ENCODE measurements at regions not wholly inside any gene's neighbourhood (a gene's known extent, or its start where the extent isn't known, plus 50 kb on each side); places are given as distances from the start of the nearest gene placed in this dataset.

DNA sequence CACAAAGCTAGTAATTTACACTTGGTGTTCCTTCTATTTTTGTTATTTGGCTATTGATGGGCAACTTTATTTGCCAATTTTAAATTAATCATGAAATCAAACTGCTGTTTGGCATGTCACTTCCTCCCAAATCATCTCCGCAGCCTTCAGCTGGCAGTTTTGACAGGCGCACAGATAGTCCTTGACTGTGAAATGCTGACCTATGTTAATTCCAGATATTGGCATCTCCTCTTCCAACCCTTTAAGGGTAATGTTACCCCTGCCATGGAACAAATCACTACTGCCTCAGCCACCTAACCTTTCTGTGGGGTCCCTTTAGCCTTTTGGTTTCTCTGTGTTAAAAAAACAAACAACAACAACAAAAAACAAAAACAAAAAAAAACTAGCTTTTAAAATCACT, 182.4 kb upstream of the TANK start:
- H3K4me3 Mint-ChIP-seq: no peak overlapping the region
- intact Hi-C loops (cut with micrococcal nuclease): loop anchor here (10.0 kb wide), 1 partner anchor 653 kb away; no protein-coding TSS in a partner anchor
- H3K27ac Mint-ChIP-seq: no peak overlapping the region

GRCh38 chr2:160984426-160985077, 175.7 kb upstream of the TANK start:
- peaks cover 5% of the 10 kb centered on the region for H3K36me3 Mint-ChIP-seq (ENCODE audit: low read depth)
- H3K9me3 Mint-ChIP-seq: peaks cover 11% of the 10 kb centered on the region
- H3K4me1 Mint-ChIP-seq (ENCODE audit: low read depth): peaks cover 5% of the 10 kb centered on the region
- no peak overlapping the region for H3K27ac Mint-ChIP-seq
- no peak overlapping the region for H3K4me3 Mint-ChIP-seq
- intact Hi-C loops (cut with micrococcal nuclease): no loop called here
- no peaks in the 10 kb centered on the region for H3K27me3 Mint-ChIP-seq

More for the DNA sequence above, 182.4 kb upstream of the TANK start:
- Mint-ChIP-seq H3K27me3 (no peaks in the 10 kb centered on the region), H3K9me3 (no peaks in the 10 kb centered on the region), H3K36me3 (ENCODE audit: low read depth) (no peaks in the 10 kb centered on the region), H3K4me1 (ENCODE audit: low read depth) (no peaks in the 10 kb centered on the region)

- Mint-ChIP-seq H3K36me3 (ENCODE audit: low read depth) (peaks cover 5% of the 10 kb centered on the region), H3K27me3 (no peaks in the 10 kb centered on the region), H3K9me3 (peaks cover 11% of the 10 kb centered on the region), H3K27ac (no peak overlapping the region), H3K4me1 (ENCODE audit: low read depth) (peaks cover 16% of the 10 kb centered on the region), H3K4me3 (no peak overlapping the region)
- intact Hi-C loops (cut with micrococcal nuclease): loop anchor here (5.0 to 10.0 kb wide), 4 partner anchors 562 to 902 kb away; no protein-coding TSS in a partner anchor
These were observed 170.4 kb upstream of the TANK start for GRCh38 chr2:160989778-160990177.

GRCh38 chr2:160993654-160994061, 166.6 kb upstream of the TANK start:
- Mint-ChIP-seq H3K4me1 (ENCODE audit: low read depth) (peaks cover 11% of the 10 kb centered on the region), H3K27me3 (no peaks in the 10 kb centered on the region), H3K4me3 (no peak overlapping the region), H3K27ac (no peak overlapping the region), H3K36me3 (ENCODE audit: low read depth) (no peaks in the 10 kb centered on the region), H3K9me3 (no peaks in the 10 kb centered on the region)
- intact Hi-C loops (cut with micrococcal nuclease): loop anchor here (5.0 to 10.0 kb wide), 4 partner anchors 566 to 906 kb away; no protein-coding TSS in a partner anchor

DNA sequence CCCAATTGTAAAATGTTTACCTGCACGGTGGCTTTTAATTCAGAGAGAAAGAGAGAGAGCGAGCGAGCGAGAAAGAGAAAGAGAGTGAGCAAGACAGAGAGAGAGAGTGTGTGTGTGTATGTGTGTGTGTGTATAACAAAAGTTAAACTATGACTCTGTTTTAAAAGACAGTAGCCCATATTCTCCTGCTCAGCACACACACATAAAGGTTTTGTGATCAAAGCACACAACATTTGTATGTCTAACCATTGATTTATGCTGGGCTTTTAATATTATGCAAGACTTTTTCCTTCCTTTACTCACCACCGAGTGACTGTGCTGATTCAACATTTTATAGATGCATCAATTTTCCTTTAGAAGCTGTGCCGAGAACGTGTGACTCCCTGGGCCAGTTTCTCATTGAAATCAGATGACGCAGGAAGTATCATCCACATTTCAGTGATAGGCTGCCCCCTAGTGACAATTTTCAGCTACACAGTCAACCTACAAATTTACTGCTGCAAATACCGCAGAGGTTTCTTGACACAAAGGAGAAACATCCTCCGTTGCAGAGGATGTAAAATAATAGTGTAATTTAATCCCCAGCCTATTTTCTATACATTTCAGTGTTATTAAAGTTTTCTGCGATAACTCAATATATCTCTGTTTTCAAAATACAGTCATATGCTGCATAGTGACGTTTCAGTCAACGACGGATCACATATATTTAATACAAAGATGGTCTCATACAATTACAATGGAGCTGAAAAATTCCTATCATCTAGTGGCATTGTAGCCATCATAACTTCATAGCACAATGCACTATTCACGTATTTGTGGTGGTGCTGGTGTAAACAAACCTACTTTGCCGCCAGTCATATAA, 165.9 kb upstream of the TANK start:
- Mint-ChIP-seq H3K27ac (no peak overlapping the region), H3K36me3 (ENCODE audit: low read depth) (no peaks in the 10 kb centered on the region), H3K4me3 (no peak overlapping the region), H3K9me3 (no peaks in the 10 kb centered on the region), H3K4me1 (ENCODE audit: low read depth) (peaks cover 11% of the 10 kb centered on the region), H3K27me3 (no peaks in the 10 kb centered on the region)
- intact Hi-C loops (cut with micrococcal nuclease): loop anchor here (5.0 to 10.0 kb wide), 4 partner anchors 567 to 907 kb away; no protein-coding TSS in a partner anchor

- H3K4me1 Mint-ChIP-seq (ENCODE audit: low read depth): peaks cover 11% of the 10 kb centered on the region
- H3K27ac Mint-ChIP-seq: no peak overlapping the region
- H3K4me3 Mint-ChIP-seq: no peak overlapping the region
- H3K9me3 Mint-ChIP-seq: no peaks in the 10 kb centered on the region
- H3K27me3 Mint-ChIP-seq: no peaks in the 10 kb centered on the region
- no peaks in the 10 kb centered on the region for H3K36me3 Mint-ChIP-seq (ENCODE audit: low read depth)
- intact Hi-C loops (cut with micrococcal nuclease): loop anchor here (10.0 kb wide), 1 partner anchor 742 kb away; no protein-coding TSS in a partner anchor
These were observed 163.6 kb upstream of the TANK start for GRCh38 chr2:160996584-160996983.

DNA sequence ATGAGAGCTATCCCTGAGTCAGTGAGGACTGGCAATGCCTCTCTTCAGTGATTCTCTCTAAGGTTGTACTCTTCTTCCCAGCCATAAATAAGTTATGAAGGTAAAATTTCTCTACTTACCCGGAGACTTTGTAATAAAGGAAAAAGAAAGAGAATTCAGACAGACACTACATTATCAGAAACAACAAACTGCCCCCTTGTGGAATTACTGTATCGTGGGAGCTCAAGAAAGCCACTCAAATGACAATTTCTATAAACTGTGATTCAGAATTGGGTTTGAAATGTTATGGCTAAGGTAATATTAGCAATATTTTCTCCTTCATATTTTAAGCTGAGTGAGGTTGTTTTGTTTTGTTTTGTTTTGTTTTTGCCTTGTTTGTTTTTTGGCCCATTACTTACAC, 155.8 kb upstream of the TANK start:
- H3K27me3 Mint-ChIP-seq: peaks cover 2% of the 10 kb centered on the region
- intact Hi-C loops (cut with micrococcal nuclease): no loop called here
- H3K4me1 Mint-ChIP-seq (ENCODE audit: low read depth): no peaks in the 10 kb centered on the region

GRCh38 chr2:161005170-161005569, 155.1 kb upstream of the TANK start:
- Mint-ChIP-seq H3K4me1 (ENCODE audit: low read depth) (no peaks in the 10 kb centered on the region), H3K27ac (no peak overlapping the region), H3K9me3 (peaks cover 8% of the 10 kb centered on the region), H3K27me3 (peaks cover 2% of the 10 kb centered on the region), H3K4me3 (no peak overlapping the region), H3K36me3 (ENCODE audit: low read depth) (no peaks in the 10 kb centered on the region)
- intact Hi-C loops (cut with micrococcal nuclease): no loop called here

More for the DNA sequence above, 155.8 kb upstream of the TANK start:
- no peak overlapping the region for H3K4me3 Mint-ChIP-seq
- peaks cover 8% of the 10 kb centered on the region for H3K9me3 Mint-ChIP-seq
- H3K27ac Mint-ChIP-seq: no peak overlapping the region
- no peaks in the 10 kb centered on the region for H3K36me3 Mint-ChIP-seq (ENCODE audit: low read depth)

- no peak overlapping the region for H3K27ac Mint-ChIP-seq
- peaks cover 8% of the 10 kb centered on the region for H3K9me3 Mint-ChIP-seq
- intact Hi-C loops (cut with micrococcal nuclease): no loop called here
- H3K4me1 Mint-ChIP-seq (ENCODE audit: low read depth): no peaks in the 10 kb centered on the region
- H3K36me3 Mint-ChIP-seq (ENCODE audit: low read depth): no peaks in the 10 kb centered on the region
- no peak overlapping the region for H3K4me3 Mint-ChIP-seq
- H3K27me3 Mint-ChIP-seq: peaks cover 2% of the 10 kb centered on the region
These were observed 151.9 kb upstream of the TANK start for GRCh38 chr2:161008311-161008710.

DNA sequence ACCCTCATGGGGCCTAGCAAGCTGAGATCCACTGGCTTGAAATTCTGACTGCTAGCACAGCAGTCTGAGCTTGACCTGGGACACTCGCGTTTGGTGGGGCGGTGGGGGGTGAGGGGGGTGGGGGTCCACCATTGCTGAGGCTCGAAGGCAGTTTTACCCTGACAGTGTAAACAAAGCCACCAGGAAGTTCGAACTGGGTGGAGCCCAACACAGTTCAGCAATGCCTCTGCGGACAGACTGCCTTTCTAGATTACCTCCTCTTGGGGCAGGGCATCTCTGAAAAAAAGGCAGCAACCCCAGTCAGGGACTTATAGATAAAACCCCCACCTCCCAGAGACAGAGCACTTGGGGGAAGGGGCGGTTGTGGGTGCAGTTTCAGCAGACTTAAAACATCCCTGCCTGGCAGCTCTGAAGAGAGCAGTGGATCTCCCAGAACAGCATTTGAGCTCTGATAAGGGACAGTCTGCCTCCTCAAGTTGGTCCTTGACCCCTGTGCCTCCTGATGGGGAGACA, 149.7 kb upstream of the TANK start:
- no peak overlapping the region for H3K4me3 Mint-ChIP-seq
- H3K4me1 Mint-ChIP-seq (ENCODE audit: low read depth): no peaks in the 10 kb centered on the region
- H3K9me3 Mint-ChIP-seq: peaks cover 17% of the 10 kb centered on the region
- H3K36me3 Mint-ChIP-seq (ENCODE audit: low read depth): no peaks in the 10 kb centered on the region
- intact Hi-C loops (cut with micrococcal nuclease): no loop called here
- no peak overlapping the region for H3K27ac Mint-ChIP-seq
- no peaks in the 10 kb centered on the region for H3K27me3 Mint-ChIP-seq

GRCh38 chr2:161017780-161018470, 142.3 kb upstream of the TANK start:
- intact Hi-C loops (cut with micrococcal nuclease): no loop called here
- Mint-ChIP-seq H3K27ac (no peak overlapping the region), H3K36me3 (ENCODE audit: low read depth) (no peaks in the 10 kb centered on the region), H3K9me3 (peaks cover 18% of the 10 kb centered on the region), H3K27me3 (no peaks in the 10 kb centered on the region), H3K4me3 (no peak overlapping the region), H3K4me1 (ENCODE audit: low read depth) (no peaks in the 10 kb centered on the region)

GRCh38 chr2:161019311-161019710, 140.9 kb upstream of the TANK start:
- Mint-ChIP-seq H3K4me1 (ENCODE audit: low read depth) (no peaks in the 10 kb centered on the region), H3K27me3 (no peaks in the 10 kb centered on the region), H3K36me3 (ENCODE audit: low read depth) (no peaks in the 10 kb centered on the region), H3K4me3 (no peak overlapping the region), H3K27ac (no peak overlapping the region), H3K9me3 (peaks cover 19% of the 10 kb centered on the region)
- intact Hi-C loops (cut with micrococcal nuclease): no loop called here

- Mint-ChIP-seq H3K27me3 (peaks cover 2% of the 10 kb centered on the region), H3K27ac (no peak overlapping the region), H3K36me3 (ENCODE audit: low read depth) (no peaks in the 10 kb centered on the region), H3K4me3 (no peak overlapping the region), H3K4me1 (ENCODE audit: low read depth) (no peaks in the 10 kb centered on the region), H3K9me3 (peaks cover 12% of the 10 kb centered on the region)
- intact Hi-C loops (cut with micrococcal nuclease): no loop called here
These were observed 139.8 kb upstream of the TANK start for GRCh38 chr2:161020437-161020836.

Measured in dendritic cell treated with granulocyte-macrophage colony-stimulating factor and Interleukin-4, amounts not matched to agents 40 ng/mL and 50 ng/mL, for 4 days (primary cell).